HEK293T (cell line): ENCODE measurements at regions not wholly inside any gene's neighbourhood (a gene's known extent, or its start where the extent isn't known, plus 50 kb on each side); places are given as distances from the start of the nearest gene placed in this dataset.

Experiments
- CTCF ChIA-PET: fragments of 350-600 bp; formaldehyde crosslinking; extraction: SDS; loops from one replicate; lab custom pipeline; 2021; ENCODE audit warnings: antibody characterized with exemption, inconsistent platforms; lab: Yijun Ruan, JAX
- POLR2A ChIA-PET: fragments of 350-600 bp; formaldehyde crosslinking; extraction: SDS; loops from one replicate; lab custom pipeline; 2020; ENCODE audit warnings: antibody characterized with exemption, inconsistent platforms; lab: Yijun Ruan, JAX
- DNase-seq: peaks from one replicate; pipeline ENCODE4 v3.0.0; 2012; ENCODE audit warnings: mixed read lengths; ENCODE audit errors: extremely low spot score
- ARNT ChIP-seq: fragments of 450-650 bp; IDR thresholded peaks from 2 replicates; pipeline ENCODE4 v1.6.1; 2017; ENCODE audit warnings: mild to moderate bottlenecking
- BHLHE40 ChIP-seq: fragments of 450-650 bp; IDR thresholded peaks from 2 replicates; pipeline ENCODE4 v1.6.1; 2016; ENCODE audit warnings: mild to moderate bottlenecking, moderate library complexity, borderline replicate concordance
- CTBP1 ChIP-seq: fragments of 450-650 bp; IDR thresholded peaks from 2 replicates; pipeline ENCODE4 v1.6.1; 2016; ENCODE audit warnings: borderline replicate concordance
- ELF4 ChIP-seq: fragments of 450-650 bp; IDR thresholded peaks from 2 replicates; pipeline ENCODE4 v1.6.1; 2017; ENCODE audit warnings: antibody characterized with exemption
- FOXA1 ChIP-seq: fragments of 450-650 bp; IDR thresholded peaks from 2 replicates; pipeline ENCODE4 v1.6.1; 2016; ENCODE audit warnings: mild to moderate bottlenecking
- FOXK2 ChIP-seq: fragments of 450-650 bp; IDR thresholded peaks from 2 replicates; pipeline ENCODE4 v1.6.1; 2016; ENCODE audit warnings: mild to moderate bottlenecking
- FOXM1 ChIP-seq: fragments of 450-650 bp; IDR thresholded peaks from 2 replicates; pipeline ENCODE4 v1.6.1; 2017; ENCODE audit warnings: mild to moderate bottlenecking, borderline replicate concordance
- HDGF ChIP-seq: fragments of 450-650 bp; IDR thresholded peaks from 2 replicates; pipeline ENCODE4 v1.6.1; 2017; ENCODE audit warnings: antibody characterized with exemption, borderline replicate concordance
- L3MBTL2 ChIP-seq: fragments of 450-650 bp; conservative IDR thresholded peaks from 2 replicates; pipeline ENCODE4 v1.6.1; 2016; ENCODE audit warnings: mild to moderate bottlenecking
- LEF1 ChIP-seq: fragments of 450-650 bp; IDR thresholded peaks from 2 replicates; pipeline ENCODE4 v1.6.1; 2017; ENCODE audit warnings: mild to moderate bottlenecking, borderline replicate concordance
- NFRKB ChIP-seq: fragments of 450-650 bp; IDR thresholded peaks from 2 replicates; pipeline ENCODE4 v1.6.1; 2016; ENCODE audit warnings: mild to moderate bottlenecking, moderate library complexity
- PKNOX1 ChIP-seq: fragments of 450-650 bp; IDR thresholded peaks from 2 replicates; pipeline ENCODE4 v1.6.1; 2016
- SP1 ChIP-seq: fragments of 450-650 bp; IDR thresholded peaks from 2 replicates; pipeline ENCODE4 v1.6.1; 2017
- SUZ12 ChIP-seq: fragments of 450-650 bp; IDR thresholded peaks from 2 replicates; pipeline ENCODE4 v1.6.1; 2016; ENCODE audit warnings: mild to moderate bottlenecking
- TARDBP ChIP-seq: fragments of 450-650 bp; IDR thresholded peaks from 2 replicates; pipeline ENCODE4 v1.6.1; 2016
- ZNF384 ChIP-seq: fragments of 450-650 bp; IDR thresholded peaks from 2 replicates; pipeline ENCODE4 v1.6.1; 2016

- POLR2A ChIA-PET: no interaction called here
- DNase-seq: no peak
- CTCF ChIA-PET: no interaction called here
- TF ChIP-seq ARNT (0 out of 2 replicates have a peak, but pooled peaks have one; percentile 12), HDGF (no peak), CTBP1 (no peak), BHLHE40 (no peak), SUZ12 (no peak)
Observed at GRCh38 chr5:16350816-16351215, 114.8 kb downstream of the ZNF622 start.

GRCh38 chr5:16346380-16346779 is 119.2 kb downstream of the ZNF622 start:
- ChIA-PET POLR2A (no interaction called here), CTCF (interaction anchor here (0.6 kb wide), 1 partner anchor 58 kb away, joined by 3 read pairs; no protein-coding TSS in a partner anchor)
- no peak for TF ChIP-seq ELF4
- no peak for TF ChIP-seq CTBP1
- TF ChIP-seq ARNT: no peak
- no peak for TF ChIP-seq ZNF384
- no peak for TF ChIP-seq PKNOX1
- TF ChIP-seq TARDBP: no peak
- no peak for TF ChIP-seq NFRKB
- no peak for TF ChIP-seq L3MBTL2
- TF ChIP-seq HDGF: no peak
- TF ChIP-seq SUZ12: no peak
- TF ChIP-seq LEF1: no peak
- TF ChIP-seq FOXK2: no peak
- no peak for TF ChIP-seq SP1
- no peak for TF ChIP-seq BHLHE40
- no peak for TF ChIP-seq FOXM1
- TF ChIP-seq FOXA1: no peak
- DNase-seq: no peak

GRCh38 chr5:16345454-16345853 is 120.1 kb downstream of the ZNF622 start:
- POLR2A ChIA-PET: no interaction called here
- DNase-seq: no peak
- no peak for TF ChIP-seq ARNT
- TF ChIP-seq SP1: no peak
- no peak for TF ChIP-seq PKNOX1
- no peak for TF ChIP-seq BHLHE40
- TF ChIP-seq FOXM1: no peak
- no peak for TF ChIP-seq SUZ12
- no peak for TF ChIP-seq TARDBP
- no peak for TF ChIP-seq ELF4
- TF ChIP-seq NFRKB: no peak
- no peak for TF ChIP-seq HDGF
- no peak for TF ChIP-seq LEF1
- TF ChIP-seq FOXA1: no peak
- CTCF ChIA-PET: no interaction called here

GRCh38 chr5:16326137-16326536 is 139.5 kb downstream of the ZNF622 start:
- no peak for DNase-seq
- ChIA-PET CTCF (no interaction called here), POLR2A (no interaction called here)
- TF ChIP-seq ARNT (no peak), ELF4 (no peak), L3MBTL2 (no peak), SP1 (no peak), FOXA1 (no peak), HDGF (no peak), PKNOX1 (no peak), BHLHE40 (no peak), TARDBP (no peak), NFRKB (no peak)

GRCh38 chr5:16321284-16321683 is 141.7 kb upstream of the MARCHF11 start:
- DNase-seq: no peak
- CTCF ChIA-PET: no interaction called here
- TF ChIP-seq ARNT (no peak), L3MBTL2 (no peak), FOXK2 (no peak), HDGF (no peak), LEF1 (no peak), NFRKB (no peak), ZNF384 (no peak)
- POLR2A ChIA-PET: no interaction called here

GRCh38 chr5:16315501-16315900 is 135.9 kb upstream of the MARCHF11 start:
- no peak for TF ChIP-seq NFRKB
- TF ChIP-seq ARNT: no peak
- no peak for TF ChIP-seq TARDBP
- TF ChIP-seq SP1: no peak
- TF ChIP-seq LEF1: no peak
- TF ChIP-seq L3MBTL2: no peak
- TF ChIP-seq ZNF384: no peak
- no peak for TF ChIP-seq ELF4
- no peak for TF ChIP-seq FOXM1
- no peak for TF ChIP-seq CTBP1
- no peak for TF ChIP-seq BHLHE40
- TF ChIP-seq PKNOX1: no peak
- TF ChIP-seq FOXK2: no peak
- no peak for TF ChIP-seq HDGF
- TF ChIP-seq SUZ12: no peak
- TF ChIP-seq FOXA1: no peak
- POLR2A ChIA-PET: no interaction called here

More at GRCh38 chr5:16315501-16315900, 135.9 kb upstream of the MARCHF11 start:
- no peak for DNase-seq
- CTCF ChIA-PET: no interaction called here
